H9 (cell line): ENCODE measurements at regions not wholly inside any gene's neighbourhood (a gene's known extent, or its start where the extent isn't known, plus 50 kb on each side); places are given as distances from the start of the nearest gene placed in this dataset.

ENCODE experiments used
- DNase-seq: peaks from one replicate; pipeline ENCODE4 v3.0.0-alpha.2; 2017
- H2AFZ ChIP-seq: one replicate; pipeline ENCODE4 v1.6.1; 2013; ENCODE audit warnings: mild to moderate bottlenecking, low read length, control low read depth, moderate library complexity
- H2AK5ac ChIP-seq: 2 replicates; pipeline ENCODE4 v1.6.1; 2013; ENCODE audit warnings: low read length, control low read depth, mixed read lengths; ENCODE audit not compliant: insufficient read length
- H2BK120ac ChIP-seq: one replicate; pipeline ENCODE4 v1.6.1; 2013; ENCODE audit warnings: low read depth, mild to moderate bottlenecking, low read length, control low read depth, inconsistent platforms; ENCODE audit not compliant: poor library complexity, severe bottlenecking
- H2BK12ac ChIP-seq: 2 replicates; pipeline ENCODE4 v1.6.1; 2013; ENCODE audit warnings: low read length, control low read depth, mixed read lengths, low read depth; ENCODE audit not compliant: insufficient read length
- H2BK15ac ChIP-seq: 2 replicates; pipeline ENCODE4 v1.6.1; 2013; ENCODE audit warnings: low read depth, low read length, control low read depth
- H2BK20ac ChIP-seq: one replicate; pipeline ENCODE4 v1.6.1; 2013; ENCODE audit warnings: low read depth, mild to moderate bottlenecking, low read length, control low read depth, inconsistent platforms; ENCODE audit not compliant: poor library complexity, severe bottlenecking
- H2BK5ac ChIP-seq: 2 replicates; pipeline ENCODE4 v1.6.1; 2013; ENCODE audit warnings: low read length, control low read depth, mixed read lengths; ENCODE audit not compliant: insufficient read length
- H3K14ac ChIP-seq: 2 replicates; pipeline ENCODE4 v1.6.1; 2013; ENCODE audit warnings: low read length, control low read depth; ENCODE audit not compliant: insufficient read depth
- H3K18ac ChIP-seq: 2 replicates; pipeline ENCODE4 v1.6.1; 2013; ENCODE audit warnings: low read depth, mild to moderate bottlenecking, mixed read lengths, low read length, control low read depth; ENCODE audit not compliant: insufficient read length
- H3K23ac ChIP-seq: 2 replicates; pipeline ENCODE4 v1.6.1; 2013; ENCODE audit warnings: low read length, control low read depth, mixed read lengths, low read depth; ENCODE audit not compliant: insufficient read length
- H3K23me2 ChIP-seq: 2 replicates; pipeline ENCODE4 v1.6.1; 2013; ENCODE audit warnings: low read depth, mild to moderate bottlenecking, mixed read lengths, low read length, control low read depth; ENCODE audit not compliant: insufficient read length, poor library complexity, severe bottlenecking
- H3K27ac ChIP-seq: 2 replicates; pipeline ENCODE4 v1.5.1; 2013; ENCODE audit warnings: low read length, control low read depth, mixed read lengths, low read depth; ENCODE audit not compliant: insufficient read length
- H3K27me3 ChIP-seq: 2 replicates; pipeline ENCODE4 v1.6.1; 2013; ENCODE audit warnings: low read length, control low read depth, inconsistent platforms; ENCODE audit not compliant: insufficient read depth
- H3K4ac ChIP-seq: 2 replicates; pipeline ENCODE4 v1.6.1; 2013; ENCODE audit warnings: low read depth, mild to moderate bottlenecking, control low read depth, inconsistent platforms, low read length, moderate library complexity
- H3K4me1 ChIP-seq: 2 replicates; pipeline ENCODE4 v1.6.1; 2013; ENCODE audit warnings: low read length, control low read depth, inconsistent platforms; ENCODE audit not compliant: insufficient read depth
- H3K4me2 ChIP-seq: 2 replicates; pipeline ENCODE4 v1.6.1; 2013; ENCODE audit warnings: low read length, control low read depth, mixed read lengths; ENCODE audit not compliant: insufficient read length, insufficient read depth
- H3K56ac ChIP-seq: 2 replicates; pipeline ENCODE4 v1.6.1; 2013; ENCODE audit warnings: low read depth, mild to moderate bottlenecking, mixed read lengths, low read length, control low read depth; ENCODE audit not compliant: insufficient read length
- H3K79me1 ChIP-seq: 2 replicates; pipeline ENCODE4 v1.6.1; 2013; ENCODE audit warnings: low read depth, mild to moderate bottlenecking, moderate library complexity, low read length, control low read depth, inconsistent platforms; ENCODE audit not compliant: insufficient read depth, poor library complexity, severe bottlenecking
- H3K79me2 ChIP-seq: 2 replicates; pipeline ENCODE4 v1.6.1; 2013; ENCODE audit warnings: low read length, control low read depth, inconsistent platforms; ENCODE audit not compliant: insufficient read depth
- H3K9ac ChIP-seq: 2 replicates; pipeline ENCODE4 v1.6.1; 2013; ENCODE audit warnings: low read length, control low read depth, mixed read lengths; ENCODE audit not compliant: insufficient read length; ENCODE audit errors: extremely low read depth
- H3K9me3 ChIP-seq: one replicate; pipeline ENCODE4 v1.6.1; 2013; ENCODE audit warnings: low read depth, low read length, inconsistent platforms; ENCODE audit not compliant: control insufficient read depth
- H3T11ph ChIP-seq: one replicate; pipeline ENCODE4 v1.6.1; 2013; ENCODE audit warnings: mild to moderate bottlenecking, low read length, control low read depth, inconsistent platforms
- H4K20me1 ChIP-seq: one replicate; pipeline ENCODE4 v1.6.1; 2013; ENCODE audit not compliant: control insufficient read depth, insufficient read length, insufficient read depth
- H4K5ac ChIP-seq: 2 replicates; pipeline ENCODE4 v1.6.1; 2013; ENCODE audit warnings: low read depth, mild to moderate bottlenecking, mixed read lengths, low read length, control low read depth; ENCODE audit not compliant: insufficient read length
- H4K8ac ChIP-seq: replicated peaks from 2 replicates; pipeline ENCODE4 v1.6.1; 2013; ENCODE audit warnings: low read length, control low read depth, mixed read lengths, low read depth; ENCODE audit not compliant: insufficient read length
- H4K91ac ChIP-seq: 2 replicates; pipeline ENCODE4 v1.6.1; 2013; ENCODE audit warnings: low read depth, mild to moderate bottlenecking, moderate library complexity, mixed read lengths, low read length, control low read depth; ENCODE audit not compliant: insufficient read length
- H3K27ac Mint-ChIP-seq, 3 experiments: 2 replicates in 2 of 3; 3 replicates in 1 of 3; pipeline ENCODE4 v1.8.0; 2020 to 2021; ENCODE audit warnings: mixed read lengths in 3 of 3, mild to moderate bottlenecking in 1 of 3, moderate library complexity in 1 of 3
- H3K27me3 Mint-ChIP-seq: 2 replicates; pipeline ENCODE4 v1.8.0; 2021; ENCODE audit warnings: low read depth, mild to moderate bottlenecking, moderate library complexity, mixed read lengths
- H3K36me3 Mint-ChIP-seq, 3 experiments: 2 replicates in 2 of 3; 3 replicates in 1 of 3; pipeline ENCODE4 v1.8.0; 2020 to 2021; ENCODE audit warnings: low read depth in 3 of 3, mixed read lengths in 3 of 3; ENCODE audit not compliant: insufficient read depth in 1 of 3
- H3K4me1 Mint-ChIP-seq, 2 experiments: 2 replicates each; pipeline ENCODE4 v1.8.0; 2020; ENCODE audit warnings: mixed read lengths in 2 of 2
- H3K4me3 Mint-ChIP-seq, 2 experiments: 2 replicates in 1 of 2; 3 replicates in 1 of 2; pipeline ENCODE4 v1.8.0; 2020 to 2021; ENCODE audit warnings: mild to moderate bottlenecking in 2 of 2, mixed read lengths in 2 of 2, moderate library complexity in 1 of 2
- H3K9me3 Mint-ChIP-seq, 2 experiments: 2 replicates in 1 of 2; 3 replicates in 1 of 2; pipeline ENCODE4 v1.8.0; 2020; ENCODE audit warnings: mild to moderate bottlenecking in 2 of 2, mixed read lengths in 2 of 2, moderate library complexity in 1 of 2
- WGBS: extraction: QIAGEN DNeasy Blood & Tissue Kit; methylation state at CpG from one replicate; pipeline ENCODE4 v1.1.7; 2013; ENCODE audit warnings: missing lambda C conversion rate, low lambda C conversion rate, mixed read lengths; ENCODE audit not compliant: insufficient read length; ENCODE audit errors: extremely low coverage; 5-methylcytosine and 5-hydroxymethylcytosine counted together
- TF ChIP-seq, protein P1 (sequence below): fragments of 200-600 bp; sonication (generic); conservative IDR thresholded peaks from 3 replicates; pipeline ENCODE4 v1.8.0; 2021; ENCODE audit warnings: antibody characterized with exemption, mild to moderate bottlenecking

DNA sequence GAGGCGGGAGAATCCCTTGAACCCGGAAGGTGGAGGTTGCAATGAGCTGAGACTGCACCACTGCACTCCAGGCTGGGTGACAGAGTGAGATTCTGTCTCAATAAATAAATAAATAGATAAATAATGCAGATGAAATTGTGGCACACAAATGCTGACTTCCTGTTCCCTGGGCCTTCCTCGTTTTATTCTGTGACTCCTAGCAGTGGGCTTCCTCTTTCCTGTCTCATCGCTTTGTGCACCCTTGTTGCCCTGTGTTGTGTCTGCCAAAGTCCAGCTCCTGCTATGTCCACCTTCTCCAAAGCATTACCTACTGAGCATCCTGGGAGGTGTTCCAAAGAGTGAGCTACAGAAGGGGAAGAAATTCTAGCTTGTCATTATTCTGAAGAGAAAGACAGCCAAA lies 100.2 kb upstream of the TIAM2 start:
- Mint-ChIP-seq H3K27ac (peak overlapping the region in 1 of 3 experiments; percentile 47; a peak in 2 of 7 replicates), H3K36me3 (no peaks in the 10 kb centered on the region), H3K4me3 (no peak overlapping the region), H3K4me1 (peaks cover 4 to 10% of the 10 kb centered on the region in 2 experiments), H3K9me3 (no peaks in the 10 kb centered on the region), H3K27me3 (no peaks in the 10 kb centered on the region)
- TF ChIP-seq, protein P1, sequence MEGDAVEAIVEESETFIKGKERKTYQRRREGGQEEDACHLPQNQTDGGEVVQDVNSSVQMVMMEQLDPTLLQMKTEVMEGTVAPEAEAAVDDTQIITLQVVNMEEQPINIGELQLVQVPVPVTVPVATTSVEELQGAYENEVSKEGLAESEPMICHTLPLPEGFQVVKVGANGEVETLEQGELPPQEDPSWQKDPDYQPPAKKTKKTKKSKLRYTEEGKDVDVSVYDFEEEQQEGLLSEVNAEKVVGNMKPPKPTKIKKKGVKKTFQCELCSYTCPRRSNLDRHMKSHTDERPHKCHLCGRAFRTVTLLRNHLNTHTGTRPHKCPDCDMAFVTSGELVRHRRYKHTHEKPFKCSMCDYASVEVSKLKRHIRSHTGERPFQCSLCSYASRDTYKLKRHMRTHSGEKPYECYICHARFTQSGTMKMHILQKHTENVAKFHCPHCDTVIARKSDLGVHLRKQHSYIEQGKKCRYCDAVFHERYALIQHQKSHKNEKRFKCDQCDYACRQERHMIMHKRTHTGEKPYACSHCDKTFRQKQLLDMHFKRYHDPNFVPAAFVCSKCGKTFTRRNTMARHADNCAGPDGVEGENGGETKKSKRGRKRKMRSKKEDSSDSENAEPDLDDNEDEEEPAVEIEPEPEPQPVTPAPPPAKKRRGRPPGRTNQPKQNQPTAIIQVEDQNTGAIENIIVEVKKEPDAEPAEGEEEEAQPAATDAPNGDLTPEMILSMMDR = no peak
- Histone ChIP-seq H3K27ac (no peak overlapping the region), H3K79me2 (no peaks in the 10 kb centered on the region), H2BK120ac (no peak overlapping the region), H2AFZ (no peak overlapping the region), H3K4me1 (no peaks in the 10 kb centered on the region), H3K9me3 (no peaks in the 10 kb centered on the region), H2BK20ac (no peak overlapping the region), H3K4ac (no peak overlapping the region), H3K9ac (no peak overlapping the region), H2BK12ac (no peak overlapping the region), H4K5ac (no peak overlapping the region), H2BK15ac (no peak overlapping the region), H3K14ac (no peak overlapping the region), H3K79me1 (no peaks in the 10 kb centered on the region), H3T11ph (no peak overlapping the region), H4K91ac (no peak overlapping the region), H4K20me1 (no peaks in the 10 kb centered on the region), H3K23me2 (no peaks in the 10 kb centered on the region), H2BK5ac (no peak overlapping the region), H3K18ac (no peak overlapping the region), H3K56ac (no peak overlapping the region), H3K27me3 (no peaks in the 10 kb centered on the region), H3K4me2 (no peak overlapping the region), H4K8ac (no peak overlapping the region), H2AK5ac (no peak overlapping the region), H3K23ac (no peak overlapping the region)
- no peak for DNase-seq
- no CpG with 5 or more reads among the region's 4 CpGs for WGBS
